GM13977 (cell line): ENCODE measurements at regions not wholly inside any gene's neighbourhood (a gene's known extent, or its start where the extent isn't known, plus 50 kb on each side); places are given as distances from the start of the nearest gene placed in this dataset.

Source experiments
- DNase-seq: peaks from one replicate; pipeline ENCODE4 v3.0.0; 2012; ENCODE audit warnings: low spot score
- in situ Hi-C: fragments of 300-500 bp; cut with MboI; formaldehyde crosslinking; loops from one replicate; pipeline ENCODE4 v1.12.0; 2022; ENCODE audit warnings: low sequenced_read_pairs, low pct_unique_long_range_greater_than_20kb, mixed read lengths, inconsistent platforms; ENCODE audit not compliant: unreplicated experiment
- TF ChIP-seq, protein P1 (sequence below): IDR thresholded peaks from 2 replicates; pipeline ENCODE4 v1.5.1; 2012; ENCODE audit warnings: mild to moderate bottlenecking, control low read depth; ENCODE audit not compliant: insufficient read depth; ENCODE audit errors: extremely low read depth, missing control alignments

GRCh38 chr4:156481845-156482244 is 489.8 kb downstream of the PDGFC start:
- no peak for DNase-seq
- in situ Hi-C loops, result no loop called here
- TF ChIP-seq, protein P1, sequence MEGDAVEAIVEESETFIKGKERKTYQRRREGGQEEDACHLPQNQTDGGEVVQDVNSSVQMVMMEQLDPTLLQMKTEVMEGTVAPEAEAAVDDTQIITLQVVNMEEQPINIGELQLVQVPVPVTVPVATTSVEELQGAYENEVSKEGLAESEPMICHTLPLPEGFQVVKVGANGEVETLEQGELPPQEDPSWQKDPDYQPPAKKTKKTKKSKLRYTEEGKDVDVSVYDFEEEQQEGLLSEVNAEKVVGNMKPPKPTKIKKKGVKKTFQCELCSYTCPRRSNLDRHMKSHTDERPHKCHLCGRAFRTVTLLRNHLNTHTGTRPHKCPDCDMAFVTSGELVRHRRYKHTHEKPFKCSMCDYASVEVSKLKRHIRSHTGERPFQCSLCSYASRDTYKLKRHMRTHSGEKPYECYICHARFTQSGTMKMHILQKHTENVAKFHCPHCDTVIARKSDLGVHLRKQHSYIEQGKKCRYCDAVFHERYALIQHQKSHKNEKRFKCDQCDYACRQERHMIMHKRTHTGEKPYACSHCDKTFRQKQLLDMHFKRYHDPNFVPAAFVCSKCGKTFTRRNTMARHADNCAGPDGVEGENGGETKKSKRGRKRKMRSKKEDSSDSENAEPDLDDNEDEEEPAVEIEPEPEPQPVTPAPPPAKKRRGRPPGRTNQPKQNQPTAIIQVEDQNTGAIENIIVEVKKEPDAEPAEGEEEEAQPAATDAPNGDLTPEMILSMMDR, result no peak

- TF ChIP-seq, protein P1, result no peak
- DNase-seq, result no peak
- in situ Hi-C loops, result no loop called here
Observed at GRCh38 chr4:156477636-156478035, 494.0 kb downstream of the PDGFC start.

DNA sequence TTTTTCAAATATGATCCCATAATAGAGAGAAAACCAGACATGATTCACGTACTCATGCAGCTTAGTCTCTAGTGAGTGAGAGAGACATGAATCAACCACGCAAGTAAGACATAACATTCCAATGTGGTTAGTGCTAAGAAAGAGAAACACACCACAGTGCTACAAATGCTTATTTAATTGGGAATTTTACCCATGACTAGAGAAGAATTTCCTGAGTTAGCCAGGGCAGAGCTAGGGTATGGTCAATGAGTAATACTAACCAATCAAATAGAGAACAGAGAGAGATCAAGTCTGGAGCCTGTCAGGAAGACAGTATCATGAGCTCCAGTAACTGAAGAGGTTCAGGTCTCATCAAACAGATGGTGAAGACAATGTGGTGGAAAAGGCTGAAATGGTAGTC is 495.2 kb downstream of the PDGFC start:
- TF ChIP-seq, protein P1, result no peak
- in situ Hi-C loops, result no loop called here
- DNase-seq, result no peak

DNA sequence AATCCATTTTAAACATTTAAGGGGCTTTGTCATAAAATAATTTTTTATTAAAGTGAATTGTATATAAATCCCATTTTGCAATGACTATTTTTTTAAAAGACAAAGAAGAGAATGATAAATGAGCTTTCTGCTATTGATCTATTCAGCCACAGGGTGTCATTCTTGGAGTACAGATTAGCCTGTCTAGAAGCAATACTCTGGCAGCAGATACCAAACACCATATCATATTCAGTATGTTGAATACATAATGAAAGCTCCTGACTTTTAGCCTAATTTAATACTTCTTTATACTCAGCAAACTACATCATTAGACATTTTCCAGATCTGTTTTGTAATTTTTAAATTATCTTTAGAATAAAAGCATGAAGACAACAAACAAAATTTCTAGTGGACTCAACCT is 496.3 kb downstream of the PDGFC start:
- peak; percentile 19 for DNase-seq
- TF ChIP-seq, protein P1, result peak; percentile 30
- in situ Hi-C loops, result no loop called here

- TF ChIP-seq, protein P1, result no peak
- in situ Hi-C loops, result no loop called here
- DNase-seq, result no peak
Observed at GRCh38 chr4:156473151-156473550, 498.4 kb downstream of the PDGFC start.

GRCh38 chr4:156472624-156473023 is 499.0 kb downstream of the PDGFC start:
- no peak for DNase-seq
- TF ChIP-seq, protein P1, result no peak
- in situ Hi-C loops, result no loop called here

DNA sequence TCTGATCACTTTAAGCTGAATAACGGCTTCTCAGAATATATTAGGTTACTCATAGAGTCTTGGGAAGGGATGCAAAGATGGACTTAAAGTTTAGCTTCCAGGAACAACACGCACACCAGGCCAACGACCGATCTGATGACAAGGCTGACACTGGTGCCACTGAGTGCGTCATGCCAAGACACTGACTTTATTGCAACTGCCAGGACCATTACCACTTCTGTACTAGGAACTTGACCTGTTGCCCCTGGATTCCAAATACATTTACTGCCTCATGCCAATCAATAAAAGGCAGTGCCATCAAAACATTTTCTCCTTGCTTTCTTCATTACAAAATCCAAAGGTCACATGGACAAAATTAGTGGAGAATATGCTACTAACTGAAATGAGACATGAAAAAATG is 505.9 kb upstream of the CTSO start:
- in situ Hi-C loops, result no loop called here
- DNase-seq, result no peak
- TF ChIP-seq, protein P1, result no peak
